ENCODE measurements at regions not wholly inside any gene's neighbourhood (a gene's known extent, or its start where the extent isn't known, plus 50 kb on each side); places are given as distances from the start of the nearest gene placed in this dataset.
A peak's percentile ranks its signal among the peaks of the same experiment; 100 is the strongest.
"Not testable (repeated sequence)": the region's sequence is repeated elsewhere in the genome, so short reads cannot be mapped to it uniquely, and the experiment has no call there.

DNA sequence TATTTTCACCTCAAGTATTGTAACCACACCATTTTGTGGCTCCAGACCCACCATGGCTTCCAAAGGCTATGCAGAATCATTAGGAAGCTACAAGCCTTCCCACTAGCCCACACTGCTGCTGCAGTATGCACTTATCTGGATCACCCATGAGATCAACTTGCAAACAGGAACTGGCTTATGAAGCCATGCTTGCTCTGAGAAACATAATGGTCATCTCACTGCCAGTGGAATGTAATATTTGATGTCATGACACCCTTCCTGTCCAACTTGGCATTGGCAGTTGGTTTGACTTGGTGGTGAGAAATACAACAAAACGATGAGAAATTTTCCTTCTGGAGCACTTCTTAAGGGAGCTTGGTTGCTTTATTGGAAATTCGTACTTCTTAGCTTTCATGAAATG, 69.3 kb upstream of the FRMD6 start:
- Histone ChIP-seq H3K27ac (ENCODE audit: low read length) (no peak overlapping the region), H3K4me3 (ENCODE audit: low read length) (no peak overlapping the region), H3K36me3 (ENCODE audit: control insufficient read depth, insufficient read depth, low read length) (no peaks in the 10 kb centered on the region), H3K9me3 (replicated peaks; ENCODE audit: control insufficient read depth, low read depth, low read length) (no peaks in the 10 kb centered on the region), H3K27me3 (ENCODE audit: control insufficient read depth, insufficient read depth, low read length) (no peaks in the 10 kb centered on the region), H3K4me1 (ENCODE audit: control insufficient read depth, insufficient read depth, low read length) (no peaks in the 10 kb centered on the region)
- WGBS (ENCODE audit: insufficient coverage) = no CpG with 5 or more reads among the region's 2 CpGs
- DNase-seq = no peak

DNA sequence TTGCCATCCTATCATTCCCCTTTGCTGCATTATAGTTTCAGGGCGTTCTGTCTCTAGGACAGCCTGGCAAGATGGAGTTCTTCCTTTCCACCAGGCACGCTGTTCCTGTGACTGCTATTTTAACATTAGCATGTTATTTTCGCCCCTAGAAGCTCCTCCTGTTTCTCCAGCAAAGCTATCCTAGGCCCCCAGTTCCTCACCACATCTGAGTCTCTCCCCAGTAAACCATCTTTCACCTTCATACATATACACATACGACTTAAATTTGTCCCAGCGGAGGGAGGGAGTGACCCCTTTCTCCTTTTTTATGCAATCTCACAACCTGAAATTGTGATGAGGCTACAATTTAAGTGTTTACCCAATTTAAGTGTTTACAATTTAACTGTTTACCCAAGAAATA, 66.7 kb upstream of the FRMD6 start:
- H3K9me3 ChIP-seq (replicated peaks; ENCODE audit: control insufficient read depth, low read depth, low read length) = no peaks in the 10 kb centered on the region
- H3K27me3 ChIP-seq (ENCODE audit: control insufficient read depth, insufficient read depth, low read length) = no peaks in the 10 kb centered on the region
- no peak for DNase-seq
- no peaks in the 10 kb centered on the region for H3K4me1 ChIP-seq (ENCODE audit: control insufficient read depth, insufficient read depth, low read length)
- no peaks in the 10 kb centered on the region for H3K36me3 ChIP-seq (ENCODE audit: control insufficient read depth, insufficient read depth, low read length)
- no peak overlapping the region for H3K27ac ChIP-seq (ENCODE audit: low read length)
- H3K4me3 ChIP-seq (ENCODE audit: low read length) = no peak overlapping the region
- WGBS (ENCODE audit: insufficient coverage) = 82% methylated on average over 3 of the region's 5 CpGs

DNA sequence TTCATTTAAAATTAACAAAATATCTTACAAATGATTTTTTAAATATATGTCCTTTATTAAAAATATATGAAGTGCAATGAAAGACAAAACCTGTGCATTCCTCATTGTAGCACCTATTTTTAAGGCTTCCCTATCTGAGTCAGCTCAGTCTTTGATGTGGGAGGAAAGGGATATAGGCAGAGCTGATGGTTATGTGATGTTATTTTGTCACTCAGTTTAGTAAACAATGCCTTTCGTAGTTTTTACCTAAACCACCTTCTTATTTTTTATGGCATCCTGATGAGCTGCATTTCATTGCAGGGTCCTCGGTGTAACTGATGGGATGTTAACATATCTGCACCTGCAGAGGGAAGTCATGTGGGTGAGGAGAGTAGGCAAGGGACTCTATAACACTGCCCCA, 58.9 kb upstream of the FRMD6 start:
- Histone ChIP-seq H3K27me3 (ENCODE audit: control insufficient read depth, insufficient read depth, low read length) (no peaks in the 10 kb centered on the region), H3K9me3 (replicated peaks; ENCODE audit: control insufficient read depth, low read depth, low read length) (no peaks in the 10 kb centered on the region), H3K4me3 (ENCODE audit: low read length) (no peak overlapping the region), H3K27ac (ENCODE audit: low read length) (no peak overlapping the region), H3K36me3 (ENCODE audit: control insufficient read depth, insufficient read depth, low read length) (no peaks in the 10 kb centered on the region), H3K4me1 (ENCODE audit: control insufficient read depth, insufficient read depth, low read length) (peaks cover 7% of the 10 kb centered on the region)
- no CpG with 5 or more reads among the region's 2 CpGs for WGBS (ENCODE audit: insufficient coverage)
- DNase-seq = no peak

DNA sequence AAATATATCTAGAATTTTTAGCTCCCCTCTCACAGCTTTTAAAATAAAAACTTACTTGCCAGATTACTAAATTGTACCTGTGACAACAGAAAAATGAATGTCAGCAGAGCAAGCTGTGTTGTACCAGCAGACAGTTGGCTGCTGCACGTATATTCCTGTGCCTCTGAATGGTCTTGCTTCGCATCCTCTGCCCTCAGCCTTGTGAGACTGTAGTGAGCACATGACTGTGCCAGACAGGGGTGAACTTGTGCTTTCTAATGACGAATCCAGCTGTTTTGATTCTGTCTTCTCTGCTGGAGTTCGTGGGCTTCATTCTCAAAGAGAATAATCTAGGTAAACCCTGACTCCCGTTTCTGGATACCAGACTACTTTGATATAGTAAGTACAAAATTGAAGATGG, 58.3 kb upstream of the FRMD6 start:
- Histone ChIP-seq H3K27me3 (ENCODE audit: control insufficient read depth, insufficient read depth, low read length) (no peaks in the 10 kb centered on the region), H3K9me3 (replicated peaks; ENCODE audit: control insufficient read depth, low read depth, low read length) (no peaks in the 10 kb centered on the region), H3K27ac (ENCODE audit: low read length) (no peak overlapping the region), H3K4me3 (ENCODE audit: low read length) (no peak overlapping the region), H3K4me1 (ENCODE audit: control insufficient read depth, insufficient read depth, low read length) (peaks cover 7% of the 10 kb centered on the region), H3K36me3 (ENCODE audit: control insufficient read depth, insufficient read depth, low read length) (no peaks in the 10 kb centered on the region)
- no peak for DNase-seq
- 27% methylated on average over 3 of the region's 5 CpGs for WGBS (ENCODE audit: insufficient coverage)

DNA sequence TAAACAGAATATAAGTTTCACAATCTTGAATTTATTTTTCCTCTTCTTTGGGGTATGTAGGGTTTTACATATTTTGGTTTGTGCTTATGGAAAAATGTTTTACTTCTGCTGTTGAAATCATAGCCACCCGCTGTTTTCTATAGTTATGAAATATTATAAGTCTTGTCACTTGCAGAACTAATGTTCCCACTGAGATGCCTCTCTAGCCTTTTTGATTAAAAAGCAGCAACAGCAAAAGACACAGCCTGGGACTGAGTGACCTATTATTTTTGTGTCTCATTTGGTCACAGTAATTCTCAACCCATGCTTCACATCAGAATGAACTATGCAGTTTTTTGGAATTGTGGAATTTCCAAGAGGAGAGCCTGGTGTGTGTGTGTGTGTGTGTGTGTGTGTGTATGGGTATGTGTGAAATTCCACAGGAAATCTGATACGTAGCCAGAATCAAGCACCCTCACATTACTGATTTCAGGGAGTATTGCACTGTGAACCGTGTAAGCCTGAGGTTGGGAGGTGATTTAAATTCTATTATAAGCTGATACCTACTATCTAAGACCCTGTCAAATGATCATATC, 55.7 kb upstream of the FRMD6 start:
- Histone ChIP-seq H3K9me3 (replicated peaks; ENCODE audit: control insufficient read depth, low read depth, low read length) (no peaks in the 10 kb centered on the region), H3K27ac (ENCODE audit: low read length) (no peak overlapping the region), H3K4me3 (ENCODE audit: low read length) (no peak overlapping the region), H3K27me3 (ENCODE audit: control insufficient read depth, insufficient read depth, low read length) (no peaks in the 10 kb centered on the region), H3K4me1 (ENCODE audit: control insufficient read depth, insufficient read depth, low read length) (peaks cover 7% of the 10 kb centered on the region), H3K36me3 (ENCODE audit: control insufficient read depth, insufficient read depth, low read length) (no peaks in the 10 kb centered on the region)
- no peak for DNase-seq
- WGBS (ENCODE audit: insufficient coverage) = no CpG with 5 or more reads among the region's 3 CpGs

DNA sequence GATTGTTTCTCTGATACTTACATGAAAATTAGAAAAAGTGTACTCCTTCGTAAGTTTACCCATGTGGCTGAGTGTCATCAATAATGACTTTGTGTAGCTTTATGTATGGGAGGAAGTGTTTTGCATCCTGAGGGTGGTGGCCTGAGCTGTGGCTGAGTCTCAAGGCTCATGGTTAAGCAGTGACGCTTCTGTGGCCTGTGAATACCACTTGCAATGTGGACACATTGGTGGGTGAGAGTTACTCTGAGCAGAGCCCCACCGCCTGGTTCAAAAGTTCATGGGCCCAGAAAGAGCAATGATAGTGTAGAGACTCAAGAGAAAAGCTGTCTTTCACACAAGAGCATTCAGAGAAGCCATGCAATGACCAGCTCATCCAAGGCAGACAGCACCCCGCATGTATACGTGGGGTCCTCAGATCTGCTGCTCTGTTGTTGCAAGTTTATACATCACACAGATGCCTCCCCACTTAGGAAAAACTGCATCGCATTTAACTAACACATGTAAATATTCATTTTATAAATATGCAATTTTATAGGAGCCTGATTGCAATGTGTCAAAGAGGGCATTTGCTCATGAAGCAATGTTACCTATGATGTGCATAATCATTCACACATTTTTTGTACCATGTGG, 55.1 kb upstream of the FRMD6 start:
- H3K9me3 ChIP-seq (replicated peaks; ENCODE audit: control insufficient read depth, low read depth, low read length) = no peaks in the 10 kb centered on the region
- no peak overlapping the region for H3K4me3 ChIP-seq (ENCODE audit: low read length)
- H3K36me3 ChIP-seq (ENCODE audit: control insufficient read depth, insufficient read depth, low read length) = no peaks in the 10 kb centered on the region
- DNase-seq = no peak
- no peak overlapping the region for H3K27ac ChIP-seq (ENCODE audit: low read length)
- WGBS (ENCODE audit: insufficient coverage) = 88% methylated on average over 2 of the region's 6 CpGs
- peaks cover 7% of the 10 kb centered on the region for H3K4me1 ChIP-seq (ENCODE audit: control insufficient read depth, insufficient read depth, low read length)
- H3K27me3 ChIP-seq (ENCODE audit: control insufficient read depth, insufficient read depth, low read length) = no peaks in the 10 kb centered on the region

DNA sequence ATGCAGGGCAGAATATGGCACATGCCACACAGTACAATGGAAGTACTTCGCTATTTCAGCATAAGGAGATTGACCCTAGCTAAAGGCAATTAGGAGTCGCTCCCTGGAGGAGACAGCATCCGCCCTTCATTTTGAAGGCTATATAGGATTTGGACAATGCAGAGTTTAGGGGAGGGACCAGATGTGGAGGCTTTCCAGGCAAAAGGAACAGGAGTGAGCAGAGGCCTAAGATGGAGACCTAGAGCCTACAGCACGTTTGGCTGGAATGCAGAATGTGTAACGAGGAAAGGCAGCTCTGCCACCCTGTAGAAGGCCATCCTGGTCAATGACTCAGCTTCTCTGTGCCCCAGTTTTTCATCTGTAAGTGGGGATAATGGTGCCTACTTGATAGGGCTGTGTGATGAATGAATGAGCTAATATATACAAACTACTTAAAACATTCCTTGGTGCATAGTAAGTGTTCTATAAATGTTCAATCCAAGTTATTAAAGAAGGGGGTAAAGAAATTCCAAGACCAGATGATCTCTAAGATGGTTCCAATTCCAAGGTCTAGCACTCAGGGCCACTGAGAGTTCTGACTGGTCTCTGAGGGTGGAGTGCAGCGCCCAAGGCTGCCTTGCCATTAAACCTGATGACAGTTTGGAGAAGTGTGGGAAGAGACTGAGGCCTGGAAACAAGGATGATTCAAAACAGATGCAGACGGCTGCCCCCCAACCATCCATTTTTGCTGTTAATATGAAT, 54.3 kb upstream of the FRMD6 start:
- Histone ChIP-seq H3K27ac (ENCODE audit: low read length) (peak overlapping the region; percentile 59), H3K4me3 (ENCODE audit: low read length) (no peak overlapping the region), H3K27me3 (ENCODE audit: control insufficient read depth, insufficient read depth, low read length) (no peaks in the 10 kb centered on the region), H3K36me3 (ENCODE audit: control insufficient read depth, insufficient read depth, low read length) (no peaks in the 10 kb centered on the region), H3K9me3 (replicated peaks; ENCODE audit: control insufficient read depth, low read depth, low read length) (no peaks in the 10 kb centered on the region), H3K4me1 (ENCODE audit: control insufficient read depth, insufficient read depth, low read length) (peaks cover 7% of the 10 kb centered on the region)
- DNase-seq = peak; percentile 88
- 52% methylated on average over 5 of the region's 7 CpGs for WGBS (ENCODE audit: insufficient coverage)

DNA sequence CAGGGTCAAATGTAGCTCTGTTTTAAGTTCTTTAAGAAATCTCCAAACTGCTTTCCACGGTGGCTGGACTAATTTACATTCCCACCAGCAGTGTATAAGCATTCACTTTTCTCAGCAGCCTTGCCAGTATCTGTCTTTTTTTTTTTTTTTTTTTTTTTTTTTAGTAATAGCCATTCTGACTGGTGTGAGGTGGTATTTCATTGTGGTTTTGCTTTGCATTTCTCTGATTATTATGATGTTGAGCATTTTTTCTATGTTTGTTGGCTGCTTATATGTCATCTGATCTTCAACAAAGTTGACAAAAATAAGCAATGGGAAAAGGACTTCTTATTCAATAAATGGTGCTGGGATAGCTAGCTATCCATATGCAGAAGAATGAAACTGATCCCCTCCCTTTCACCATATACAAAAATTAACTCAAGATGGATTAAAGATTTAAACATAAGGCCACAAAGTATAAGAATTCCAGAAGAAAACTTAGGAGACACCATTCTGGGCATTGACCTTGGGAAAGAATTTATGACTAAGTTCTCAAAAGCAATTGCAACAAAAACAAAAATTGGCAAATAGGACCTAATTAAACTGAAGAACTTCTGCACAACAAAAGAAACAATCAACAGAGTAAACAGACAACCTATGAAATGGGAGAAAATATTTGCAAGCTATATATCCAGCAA, 52.6 kb upstream of the FRMD6 start:
- not testable (repeated sequence) for H3K4me1 ChIP-seq (ENCODE audit: control insufficient read depth, insufficient read depth, low read length); H3K9me3 ChIP-seq (replicated peaks; ENCODE audit: control insufficient read depth, low read depth, low read length); H3K4me3 ChIP-seq (ENCODE audit: low read length); H3K27ac ChIP-seq (ENCODE audit: low read length); DNase-seq; H3K36me3 ChIP-seq (ENCODE audit: control insufficient read depth, insufficient read depth, low read length); H3K27me3 ChIP-seq (ENCODE audit: control insufficient read depth, insufficient read depth, low read length)
- WGBS (ENCODE audit: insufficient coverage) = no CpG with 5 or more reads among the region's 1 CpG

DNA sequence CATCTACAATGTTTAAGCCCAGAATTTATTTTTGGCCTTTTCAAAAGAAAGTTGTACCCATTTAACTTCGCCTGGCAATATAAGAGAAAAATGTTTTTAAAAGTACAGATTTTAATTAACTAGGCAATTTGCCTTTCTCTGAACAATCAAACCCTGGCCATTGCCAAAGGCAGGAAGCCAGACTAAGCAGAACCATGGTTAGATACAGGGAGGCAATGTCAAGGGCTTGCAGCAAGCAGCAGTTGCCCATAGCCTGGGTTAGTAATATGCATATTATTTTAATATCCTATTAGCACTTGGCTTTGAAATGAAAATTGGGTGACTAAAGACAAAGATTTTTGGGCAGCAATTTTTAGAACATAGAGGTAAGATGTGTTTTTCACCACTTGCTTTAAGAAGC, 51.1 kb upstream of the FRMD6 start:
- H3K27me3 ChIP-seq (ENCODE audit: control insufficient read depth, insufficient read depth, low read length) = no peaks in the 10 kb centered on the region
- DNase-seq = no peak
- H3K27ac ChIP-seq (ENCODE audit: low read length) = no peak overlapping the region
- no peaks in the 10 kb centered on the region for H3K9me3 ChIP-seq (replicated peaks; ENCODE audit: control insufficient read depth, low read depth, low read length)
- peaks cover 7% of the 10 kb centered on the region for H3K4me1 ChIP-seq (ENCODE audit: control insufficient read depth, insufficient read depth, low read length)
- WGBS (ENCODE audit: insufficient coverage) = no CpG with 5 or more reads among the region's 1 CpG
- no peak overlapping the region for H3K4me3 ChIP-seq (ENCODE audit: low read length)
- no peaks in the 10 kb centered on the region for H3K36me3 ChIP-seq (ENCODE audit: control insufficient read depth, insufficient read depth, low read length)
